ENCODE measurements at regions not wholly inside any gene's neighbourhood (a gene's known extent, or its start where the extent isn't known, plus 50 kb on each side); places are given as distances from the start of the nearest gene placed in this dataset.
"Not testable (repeated sequence)": the region's sequence is repeated elsewhere in the genome, so short reads cannot be mapped to it uniquely, and the experiment has no call there.

- no peak overlapping the region for H3K4me2 ChIP-seq (ENCODE audit: low read depth, low read length, poor library complexity, severe bottlenecking)
- H3K79me2 ChIP-seq (ENCODE audit: insufficient read depth, low read length): no peaks in the 10 kb centered on the region
- no peaks in the 10 kb centered on the region for H3K36me3 ChIP-seq (ENCODE audit: low read length)
- H3K9me2 ChIP-seq (replicated peaks; ENCODE audit: insufficient read depth, low read length): no peaks in the 10 kb centered on the region
- no peak overlapping the region for H3K27ac ChIP-seq (ENCODE audit: low read depth, low read length)
- H3F3A ChIP-seq (ENCODE audit: insufficient read depth): no peaks in the 10 kb centered on the region
- H3K4me3 ChIP-seq (ENCODE audit: insufficient read depth, low read length, poor library complexity, severe bottlenecking): no peak overlapping the region
- H4K20me1 ChIP-seq (ENCODE audit: low read depth, low read length): no peaks in the 10 kb centered on the region
- no peak for TF ChIP-seq EZH2phosphoT487 (conservative IDR thresholded peaks at IDR 0.05; ENCODE audit: low read length)
- no peak for TF ChIP-seq CTCF (IDR thresholded peaks at IDR 0.05; ENCODE audit: insufficient read depth, low read length, poor library complexity, severe bottlenecking)
- H3K27me3 ChIP-seq (ENCODE audit: low read length): no peaks in the 10 kb centered on the region
- H2AFZ ChIP-seq (ENCODE audit: low read depth, low read length, severe bottlenecking): no peak overlapping the region
- no peak overlapping the region for H3K9ac ChIP-seq (ENCODE audit: low read length)
- no peaks in the 10 kb centered on the region for H3K9me3 ChIP-seq (ENCODE audit: insufficient read depth, low read length)
These were observed 61.5 kb upstream of the FOXE1 start for GRCh38 chr9:97791542-97791941.

GRCh38 chr9:97793067-97793466 lies 60.0 kb upstream of the FOXE1 start:
- Histone ChIP-seq H3K4me2 (ENCODE audit: low read depth, low read length, poor library complexity, severe bottlenecking) (no peak overlapping the region), H3K9ac (ENCODE audit: low read length) (no peak overlapping the region), H3K79me2 (ENCODE audit: insufficient read depth, low read length) (no peaks in the 10 kb centered on the region), H3K27me3 (ENCODE audit: low read length) (no peaks in the 10 kb centered on the region), H3K9me2 (replicated peaks; ENCODE audit: insufficient read depth, low read length) (no peaks in the 10 kb centered on the region), H3K4me3 (ENCODE audit: insufficient read depth, low read length, poor library complexity, severe bottlenecking) (no peak overlapping the region), H2AFZ (ENCODE audit: low read depth, low read length, severe bottlenecking) (no peak overlapping the region), H3K36me3 (ENCODE audit: low read length) (no peaks in the 10 kb centered on the region), H3K27ac (ENCODE audit: low read depth, low read length) (no peak overlapping the region), H4K20me1 (ENCODE audit: low read depth, low read length) (no peaks in the 10 kb centered on the region), H3K9me3 (ENCODE audit: insufficient read depth, low read length) (no peaks in the 10 kb centered on the region), H3F3A (ENCODE audit: insufficient read depth) (no peaks in the 10 kb centered on the region)
- TF ChIP-seq EZH2phosphoT487 (conservative IDR thresholded peaks at IDR 0.05; ENCODE audit: low read length) (no peak), CTCF (IDR thresholded peaks at IDR 0.05; ENCODE audit: insufficient read depth, low read length, poor library complexity, severe bottlenecking) (no peak)

- no peak overlapping the region for H3K4me2 ChIP-seq (ENCODE audit: low read depth, low read length, poor library complexity, severe bottlenecking)
- no peaks in the 10 kb centered on the region for H3K9me3 ChIP-seq (ENCODE audit: insufficient read depth, low read length)
- TF ChIP-seq EZH2phosphoT487 (conservative IDR thresholded peaks at IDR 0.05; ENCODE audit: low read length) (no peak), CTCF (IDR thresholded peaks at IDR 0.05; ENCODE audit: insufficient read depth, low read length, poor library complexity, severe bottlenecking) (no peak)
- H3K27ac ChIP-seq (ENCODE audit: low read depth, low read length): no peak overlapping the region
- H4K20me1 ChIP-seq (ENCODE audit: low read depth, low read length): no peaks in the 10 kb centered on the region
- H3K4me3 ChIP-seq (ENCODE audit: insufficient read depth, low read length, poor library complexity, severe bottlenecking): no peak overlapping the region
- H3K36me3 ChIP-seq (ENCODE audit: low read length): no peaks in the 10 kb centered on the region
- no peaks in the 10 kb centered on the region for H3K79me2 ChIP-seq (ENCODE audit: insufficient read depth, low read length)
- no peaks in the 10 kb centered on the region for H3F3A ChIP-seq (ENCODE audit: insufficient read depth)
- no peaks in the 10 kb centered on the region for H3K9me2 ChIP-seq (replicated peaks; ENCODE audit: insufficient read depth, low read length)
- no peak overlapping the region for H2AFZ ChIP-seq (ENCODE audit: low read depth, low read length, severe bottlenecking)
- H3K27me3 ChIP-seq (ENCODE audit: low read length): no peaks in the 10 kb centered on the region
- H3K9ac ChIP-seq (ENCODE audit: low read length): no peak overlapping the region
These were observed 58.4 kb upstream of the FOXE1 start for GRCh38 chr9:97794666-97795065.

GRCh38 chr9:97796176-97796575 lies 56.9 kb upstream of the FOXE1 start:
- H3F3A ChIP-seq (ENCODE audit: insufficient read depth); H3K4me3 ChIP-seq (ENCODE audit: insufficient read depth, low read length, poor library complexity, severe bottlenecking); H3K79me2 ChIP-seq (ENCODE audit: insufficient read depth, low read length); H3K9me3 ChIP-seq (ENCODE audit: insufficient read depth, low read length); H3K36me3 ChIP-seq (ENCODE audit: low read length); H3K9ac ChIP-seq (ENCODE audit: low read length); H3K4me2 ChIP-seq (ENCODE audit: low read depth, low read length, poor library complexity, severe bottlenecking); H2AFZ ChIP-seq (ENCODE audit: low read depth, low read length, severe bottlenecking); H3K27ac ChIP-seq (ENCODE audit: low read depth, low read length); H3K9me2 ChIP-seq (replicated peaks; ENCODE audit: insufficient read depth, low read length); H4K20me1 ChIP-seq (ENCODE audit: low read depth, low read length); H3K27me3 ChIP-seq (ENCODE audit: low read length): not testable (repeated sequence)
